Neuronal stem cell (in vitro differentiated cells): ENCODE measurements at regions not wholly inside any gene's neighbourhood (a gene's known extent, or its start where the extent isn't known, plus 50 kb on each side); places are given as distances from the start of the nearest gene placed in this dataset.

ENCODE experiments used
- DNase-seq: peaks from one replicate; pipeline ENCODE4 v3.0.0-alpha.2; 2013; ENCODE audit warnings: low spot score
- H2AFZ ChIP-seq: one replicate; pipeline ENCODE4 v1.6.1; 2013; ENCODE audit warnings: mild to moderate bottlenecking, low read length, inconsistent platforms
- H2AK5ac ChIP-seq: 2 replicates; pipeline ENCODE4 v1.6.1; 2013; ENCODE audit warnings: low read depth, mild to moderate bottlenecking, inconsistent platforms, low read length, moderate library complexity, mixed read lengths
- H2BK120ac ChIP-seq: 2 replicates; pipeline ENCODE4 v1.6.1; 2013; ENCODE audit warnings: low read depth, mild to moderate bottlenecking, inconsistent platforms, low read length, moderate library complexity, mixed read lengths
- H2BK12ac ChIP-seq: one replicate; pipeline ENCODE4 v1.6.1; 2013; ENCODE audit warnings: low read length, inconsistent platforms
- H2BK15ac ChIP-seq: 2 replicates; pipeline ENCODE4 v1.6.1; 2013; ENCODE audit warnings: mild to moderate bottlenecking, low read length, inconsistent platforms, mixed read lengths
- H2BK5ac ChIP-seq: one replicate; pipeline ENCODE4 v1.6.1; 2013; ENCODE audit warnings: inconsistent platforms, mild to moderate bottlenecking, low read length, moderate library complexity
- H3K14ac ChIP-seq: one replicate; pipeline ENCODE4 v1.6.1; 2013; ENCODE audit warnings: low read length, inconsistent platforms
- H3K18ac ChIP-seq: 2 replicates; pipeline ENCODE4 v1.6.1; 2013; ENCODE audit warnings: low read length, inconsistent platforms
- H3K23ac ChIP-seq: 2 replicates; pipeline ENCODE4 v1.6.1; 2013; ENCODE audit warnings: low read depth, mild to moderate bottlenecking, mixed read lengths, low read length, inconsistent platforms; ENCODE audit not compliant: poor library complexity
- H3K27ac ChIP-seq: replicated peaks from 3 replicates; pipeline ENCODE4 v1.5.1; 2013; ENCODE audit warnings: low read length, inconsistent platforms
- H3K27me3 ChIP-seq, 3 experiments: 2 replicates each; pipeline ENCODE4 v1.6.1; 2013; ENCODE audit warnings: low read length in 3 of 3, mild to moderate bottlenecking in 2 of 3, inconsistent platforms in 1 of 3, low read depth in 1 of 3, mixed read lengths in 1 of 3, moderate library complexity in 1 of 3; ENCODE audit not compliant: control insufficient read depth in 3 of 3, insufficient read depth in 3 of 3
- H3K36me3 ChIP-seq, 2 donors: replicated peaks in 1 of 2; 2 replicates each; pipeline ENCODE4 v1.6.1; 2013; ENCODE audit warnings: low read length in 2 of 2; ENCODE audit not compliant: control insufficient read depth in 2 of 2, insufficient read depth in 2 of 2
- H3K4ac ChIP-seq: 2 replicates; pipeline ENCODE4 v1.6.1; 2013; ENCODE audit warnings: inconsistent platforms, mild to moderate bottlenecking, low read length, moderate library complexity
- H3K4me1 ChIP-seq, 2 donors: 1 replicate in 1 of 2; 2 replicates in 1 of 2; pipeline ENCODE4 v1.6.1; 2013; ENCODE audit warnings: low read length in 2 of 2, low read depth in 1 of 2; ENCODE audit not compliant: control insufficient read depth in 2 of 2, insufficient read depth in 1 of 2
- H3K4me2 ChIP-seq: one replicate; pipeline ENCODE4 v1.6.1; 2013; ENCODE audit warnings: mild to moderate bottlenecking, low read length, inconsistent platforms; ENCODE audit not compliant: insufficient read depth, poor library complexity, severe bottlenecking
- H3K4me3 ChIP-seq, 2 donors: 2 replicates each; pipeline ENCODE4 v1.5.1; 2013; ENCODE audit warnings: low read length in 2 of 2, mild to moderate bottlenecking in 2 of 2, inconsistent platforms in 1 of 2, moderate library complexity in 1 of 2
- H3K79me1 ChIP-seq: one replicate; pipeline ENCODE4 v1.6.1; 2013; ENCODE audit warnings: low read depth, mild to moderate bottlenecking, inconsistent platforms, low read length, moderate library complexity
- H3K9ac ChIP-seq: one replicate; pipeline ENCODE4 v1.6.1; 2013; ENCODE audit warnings: mild to moderate bottlenecking, low read depth, low read length, inconsistent platforms; ENCODE audit not compliant: poor library complexity
- H3K9me3 ChIP-seq, 2 donors: replicated peaks in 1 of 2; 2 replicates each; pipeline versions ENCODE3 to v1.6.1; 2013; ENCODE audit warnings: low read length in 2 of 2, mild to moderate bottlenecking in 2 of 2, inconsistent platforms in 1 of 2, low read depth in 1 of 2, mixed read lengths in 1 of 2, moderate library complexity in 1 of 2; ENCODE audit not compliant: control insufficient read depth in 2 of 2, insufficient read depth in 1 of 2
- H4K8ac ChIP-seq: one replicate; pipeline ENCODE4 v1.6.1; 2013; ENCODE audit warnings: low read depth, mild to moderate bottlenecking, inconsistent platforms, low read length, moderate library complexity
- H4K91ac ChIP-seq: one replicate; pipeline ENCODE4 v1.6.1; 2013; ENCODE audit warnings: low read length, low read depth, mild to moderate bottlenecking, inconsistent platforms; ENCODE audit not compliant: poor library complexity
- WGBS, 2 donors: extraction: QIAGEN DNeasy Blood & Tissue Kit; methylation state at CpG; one replicate each; pipeline ENCODE4 v1.1.7; 2013; ENCODE audit warnings: missing lambda C conversion rate in 2 of 2, mixed read lengths in 1 of 2; ENCODE audit not compliant: insufficient read length in 2 of 2, insufficient replicate concordance in 1 of 2; ENCODE audit errors: extremely low coverage in 2 of 2; 5-methylcytosine and 5-hydroxymethylcytosine counted together

DNA sequence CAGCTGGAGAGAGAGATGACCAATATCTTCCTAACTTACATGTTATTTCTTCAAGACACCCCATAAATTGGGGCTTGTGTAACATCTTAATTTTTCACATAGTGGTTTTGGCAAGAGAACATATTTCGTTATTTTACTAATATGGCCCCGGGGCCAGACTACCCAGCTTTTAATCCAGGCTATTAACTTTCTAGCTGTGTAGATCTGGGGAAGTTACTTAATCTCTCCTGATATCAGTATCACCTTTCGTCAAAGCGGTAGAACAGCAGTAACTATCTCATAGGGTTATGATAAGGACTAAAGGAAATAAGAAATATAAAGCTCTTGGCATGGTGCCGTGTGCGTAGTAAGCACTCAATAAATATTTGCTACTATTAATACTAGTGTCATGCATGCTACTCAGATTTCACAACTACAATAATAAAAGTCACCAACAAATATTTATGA is 71.6 kb upstream of the LYZL1 start:
- Histone ChIP-seq H3K4me3 (no peak overlapping the region), H3K14ac (no peak overlapping the region), H2AK5ac (no peak overlapping the region), H2BK12ac (no peak overlapping the region), H3K36me3 (no peaks in the 10 kb centered on the region), H3K79me1 (no peaks in the 10 kb centered on the region), H2BK5ac (no peak overlapping the region), H3K4me1 (peaks cover 0 to 3% of the 10 kb centered on the region in 2 donors), H3K4ac (no peak overlapping the region), H3K27ac (no peak overlapping the region), H4K91ac (no peak overlapping the region), H3K23ac (no peak overlapping the region), H3K27me3 (no peaks in the 10 kb centered on the region), H3K9me3 (no peaks in the 10 kb centered on the region), H4K8ac (no peak overlapping the region), H3K4me2 (no peak overlapping the region), H3K9ac (no peak overlapping the region), H2BK15ac (no peak overlapping the region), H3K18ac (no peak overlapping the region), H2BK120ac (no peak overlapping the region), H2AFZ (no peak overlapping the region)
- DNase-seq = no peak
- no CpG with 5 or more reads among the region's 6 CpGs for WGBS, 2 donors

DNA sequence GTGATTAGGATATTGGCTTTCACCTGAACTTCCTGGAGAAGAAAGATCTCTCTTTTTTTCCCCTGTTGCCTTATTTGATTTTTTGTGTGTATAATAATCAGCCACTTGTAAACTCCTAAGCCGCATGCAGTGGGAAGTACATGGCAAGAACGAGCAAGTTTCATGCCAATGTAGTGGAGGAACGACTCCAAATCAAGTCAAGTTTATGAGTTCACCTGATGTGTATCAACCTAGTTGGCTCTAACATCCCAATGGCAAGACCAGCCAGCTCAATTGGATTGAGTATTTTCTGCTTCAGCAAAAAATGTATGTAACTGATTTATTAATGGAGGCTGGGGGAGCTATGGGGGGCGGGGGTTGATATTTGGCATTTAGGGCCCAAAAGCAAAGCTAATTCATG is 65.5 kb upstream of the LYZL1 start:
- Histone ChIP-seq H2BK5ac (no peak overlapping the region), H3K27ac (no peak overlapping the region), H2BK12ac (no peak overlapping the region), H2BK120ac (no peak overlapping the region), H3K27me3 (no peaks in the 10 kb centered on the region), H3K4ac (no peak overlapping the region), H2BK15ac (no peak overlapping the region), H3K14ac (no peak overlapping the region), H3K4me3 (no peak overlapping the region), H3K9ac (no peak overlapping the region), H3K18ac (no peak overlapping the region), H4K91ac (no peak overlapping the region), H3K9me3 (no peaks in the 10 kb centered on the region), H2AK5ac (no peak overlapping the region), H3K4me1 (peaks cover 0 to 5% of the 10 kb centered on the region in 2 donors), H4K8ac (no peak overlapping the region), H3K23ac (no peak overlapping the region), H3K4me2 (no peak overlapping the region), H3K36me3 (no peaks in the 10 kb centered on the region), H3K79me1 (no peaks in the 10 kb centered on the region), H2AFZ (no peak overlapping the region)
- no CpG with 5 or more reads among the region's 4 CpGs for WGBS, 2 donors
- DNase-seq = no peak

DNA sequence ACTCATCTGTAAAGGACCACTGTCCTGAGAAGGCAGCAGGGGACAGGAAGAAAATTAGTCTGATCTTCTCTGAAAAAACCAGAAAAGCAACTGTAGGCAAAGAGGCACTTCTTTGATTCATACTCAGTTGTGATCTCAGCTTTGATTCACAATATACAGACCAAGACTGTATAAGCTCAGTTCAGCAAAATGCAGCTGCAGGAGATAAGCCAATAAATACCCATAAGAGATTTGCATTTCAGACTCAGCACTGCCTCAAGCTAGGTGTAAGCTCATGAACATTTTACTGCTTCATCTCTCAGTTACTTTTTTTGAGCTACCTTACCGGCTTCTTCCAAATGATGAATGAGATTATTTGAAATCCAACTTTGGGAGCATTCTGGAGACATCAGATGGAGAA is 64.2 kb upstream of the LYZL1 start:
- Histone ChIP-seq H3K23ac (no peak overlapping the region), H2BK15ac (no peak overlapping the region), H3K4ac (no peak overlapping the region), H2AFZ (no peak overlapping the region), H3K4me1 (peaks cover 0 to 3% of the 10 kb centered on the region in 2 donors), H3K27me3 (no peaks in the 10 kb centered on the region), H3K9me3 (no peaks in the 10 kb centered on the region), H2BK12ac (no peak overlapping the region), H3K36me3 (no peaks in the 10 kb centered on the region), H2AK5ac (no peak overlapping the region), H3K18ac (no peak overlapping the region), H3K4me2 (no peak overlapping the region), H4K8ac (no peak overlapping the region), H3K27ac (no peak overlapping the region), H3K9ac (no peak overlapping the region), H4K91ac (no peak overlapping the region), H3K79me1 (no peaks in the 10 kb centered on the region), H2BK120ac (no peak overlapping the region), H3K4me3 (no peak overlapping the region), H3K14ac (no peak overlapping the region), H2BK5ac (no peak overlapping the region)
- DNase-seq = no peak
- no CpG with 5 or more reads among the region's 1 CpG for WGBS, 2 donors

DNA sequence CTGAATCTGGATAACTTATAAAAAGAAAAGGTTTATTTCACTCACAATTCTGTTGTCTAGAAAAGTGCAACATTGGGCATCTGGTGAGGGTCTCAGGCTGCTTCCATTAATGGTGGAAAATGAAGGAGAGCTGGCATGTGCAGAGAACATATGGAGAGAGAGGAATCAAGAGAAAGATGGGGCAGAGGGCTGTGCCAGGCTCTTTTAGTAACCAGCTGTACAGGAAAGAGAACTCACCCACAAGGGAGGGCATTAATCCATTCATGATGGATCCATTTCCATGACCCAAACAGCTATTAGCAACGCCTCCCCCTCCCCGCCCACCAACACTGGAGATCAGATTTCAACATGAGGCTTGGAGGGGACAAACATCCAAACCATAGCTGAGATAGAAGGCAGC is 61.7 kb upstream of the LYZL1 start:
- Histone ChIP-seq H3K4me1 (peaks cover 0 to 2% of the 10 kb centered on the region in 2 donors), H3K4ac (no peak overlapping the region), H2BK5ac (no peak overlapping the region), H2BK120ac (no peak overlapping the region), H2AFZ (no peak overlapping the region), H3K79me1 (no peaks in the 10 kb centered on the region), H3K9me3 (no peaks in the 10 kb centered on the region), H3K27me3 (no peaks in the 10 kb centered on the region), H3K4me2 (no peak overlapping the region), H3K23ac (no peak overlapping the region), H4K91ac (no peak overlapping the region), H3K36me3 (no peaks in the 10 kb centered on the region), H4K8ac (no peak overlapping the region), H3K27ac (no peak overlapping the region), H2BK15ac (no peak overlapping the region), H3K4me3 (no peak overlapping the region), H3K14ac (no peak overlapping the region), H2AK5ac (no peak overlapping the region), H3K18ac (no peak overlapping the region), H2BK12ac (no peak overlapping the region), H3K9ac (no peak overlapping the region)
- no CpG with 5 or more reads among the region's 2 CpGs for WGBS, 2 donors
- DNase-seq = no peak
